Vagina (tissue), 2 donors: ENCODE measurements at regions not wholly inside any gene's neighbourhood (a gene's known extent, or its start where the extent isn't known, plus 50 kb on each side); places are given as distances from the start of the nearest gene placed in this dataset.

Source experiments
- CTCF ChIP-seq, 3 experiments: fragments of 450-650 bp in 2 of 3; fragments of 200-600 bp in 1 of 3; sonication (generic) in 1 of 3; IDR thresholded peaks; one replicate each; pipeline ENCODE4 v1.5.1; 2017 to 2019; ENCODE audit warnings: antibody characterized with exemption in 3 of 3, mild to moderate bottlenecking in 2 of 3, moderate library complexity in 2 of 3
- POLR2A ChIP-seq, 2 donors: fragments of 450-650 bp; IDR thresholded peaks; one replicate each; pipeline ENCODE4 v1.6.1; 2017; ENCODE audit warnings: antibody characterized with exemption in 2 of 2, mild to moderate bottlenecking in 2 of 2, moderate library complexity in 2 of 2
- POLR2AphosphoS5 ChIP-seq, 2 donors: sonication (generic); formaldehyde crosslinking; IDR thresholded peaks; one replicate each; pipeline ENCODE4 v1.9.0; 2017; ENCODE audit warnings: antibody characterized with exemption in 2 of 2, mild to moderate bottlenecking in 2 of 2, low read depth in 1 of 2; ENCODE audit not compliant: insufficient read depth in 1 of 2

- TF ChIP-seq CTCF (IDR thresholded peaks at IDR 0.05) (no peak), POLR2A (IDR thresholded peaks at IDR 0.05) (no peak), POLR2AphosphoS5 (IDR thresholded peaks at IDR 0.05; ENCODE audit: insufficient read depth in 1 of 2, low read depth in 1 of 2) (no peak)
Observed at GRCh38 chr2:176395273-176395854, 126.1 kb downstream of the MTX2 start.
